Left renal cortex interstitium (tissue), 4 donors: ENCODE measurements at regions not wholly inside any gene's neighbourhood (a gene's known extent, or its start where the extent isn't known, plus 50 kb on each side); places are given as distances from the start of the nearest gene placed in this dataset.
"Not testable (repeated sequence)": the region's sequence is repeated elsewhere in the genome, so short reads cannot be mapped to it uniquely, and the experiment has no call there.

Experiments used
- DNase-seq, 4 donors: peaks; one replicate each; pipeline ENCODE4 v3.0.0-alpha.2; 2013; ENCODE audit warnings: low read depth in 4 of 4, low spot score in 2 of 4, missing footprints in 1 of 4

DNA sequence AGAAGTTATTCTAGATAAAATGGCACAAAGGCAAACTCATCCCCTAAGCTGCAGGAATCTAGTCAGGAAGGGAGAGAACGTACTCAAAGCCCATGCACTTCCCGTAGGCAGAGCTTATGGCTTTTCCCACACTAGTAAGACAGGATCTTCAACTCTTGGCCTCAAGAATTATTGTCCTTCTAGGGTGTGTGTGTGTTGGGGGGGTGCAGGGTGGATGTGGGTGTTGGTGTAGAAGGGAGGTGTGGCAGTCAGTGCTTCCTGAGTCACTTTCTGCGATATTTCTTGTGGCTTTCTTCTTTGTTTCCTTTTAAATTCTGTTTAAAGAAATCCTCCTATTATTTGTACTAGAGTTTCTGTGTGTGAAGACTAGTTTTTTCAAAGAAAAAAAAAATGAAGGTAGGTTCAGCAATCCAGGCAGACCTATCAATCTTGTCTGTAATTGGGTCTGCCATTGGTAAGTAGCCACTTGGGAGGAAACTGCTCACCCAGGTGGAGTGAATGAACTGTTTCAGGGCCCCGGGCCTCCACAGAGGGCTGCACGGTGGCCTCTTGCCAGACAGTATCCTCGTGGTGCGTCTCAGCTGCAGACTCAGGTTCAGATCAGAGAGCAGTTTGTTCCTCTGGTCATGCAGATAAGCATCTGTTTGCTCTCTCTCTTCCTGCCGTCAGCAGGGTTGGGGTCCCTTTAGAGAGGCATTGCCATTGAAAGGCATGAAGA lies 131.9 kb downstream of the NPR3 start:
- DNase-seq, result no peak

DNA sequence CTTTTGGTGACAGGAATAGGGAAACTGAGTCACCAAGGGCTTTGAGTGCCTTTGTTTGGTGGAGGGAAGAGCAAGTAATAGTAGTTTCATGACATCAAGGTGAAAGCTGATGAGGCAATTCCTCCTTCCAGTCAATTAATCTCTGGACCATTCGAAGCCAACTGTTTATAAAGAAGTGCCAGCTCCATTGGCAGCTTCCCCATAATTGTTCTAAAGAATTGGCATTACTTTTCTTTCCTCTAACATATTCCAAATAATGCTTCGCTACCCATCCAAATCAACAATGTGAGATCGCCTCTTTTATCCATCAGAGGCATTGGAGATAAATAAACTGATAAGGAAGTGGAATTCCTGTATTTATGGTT lies 132.4 kb downstream of the NPR3 start:
- no peak for DNase-seq

- DNase-seq, result no peak
Observed at GRCh38 chr5:32845171-32845570, 134.1 kb downstream of the NPR3 start.

DNA sequence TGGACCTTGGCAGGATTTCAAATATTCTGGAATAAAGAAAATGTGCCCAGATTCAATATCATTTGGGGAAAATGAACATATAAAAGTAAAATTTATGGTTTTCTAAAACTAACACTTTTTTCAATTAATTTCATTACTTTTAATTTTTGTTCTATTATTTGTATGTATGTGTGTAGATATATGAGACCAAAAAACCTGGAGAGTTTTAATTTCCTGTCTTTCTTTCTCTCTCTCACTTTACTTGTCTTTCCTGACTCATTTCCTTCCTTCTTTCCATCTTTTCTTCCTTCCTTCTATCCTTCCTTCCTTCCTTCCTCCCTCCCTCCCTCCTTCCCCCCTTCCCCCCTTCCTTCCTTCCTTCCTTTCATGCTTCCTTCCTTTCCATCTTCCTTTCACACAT lies 137.0 kb downstream of the NPR3 start:
- DNase-seq, result no peak

- no peak for DNase-seq
Observed at GRCh38 chr5:32848681-32849080, 137.6 kb downstream of the NPR3 start.

DNA sequence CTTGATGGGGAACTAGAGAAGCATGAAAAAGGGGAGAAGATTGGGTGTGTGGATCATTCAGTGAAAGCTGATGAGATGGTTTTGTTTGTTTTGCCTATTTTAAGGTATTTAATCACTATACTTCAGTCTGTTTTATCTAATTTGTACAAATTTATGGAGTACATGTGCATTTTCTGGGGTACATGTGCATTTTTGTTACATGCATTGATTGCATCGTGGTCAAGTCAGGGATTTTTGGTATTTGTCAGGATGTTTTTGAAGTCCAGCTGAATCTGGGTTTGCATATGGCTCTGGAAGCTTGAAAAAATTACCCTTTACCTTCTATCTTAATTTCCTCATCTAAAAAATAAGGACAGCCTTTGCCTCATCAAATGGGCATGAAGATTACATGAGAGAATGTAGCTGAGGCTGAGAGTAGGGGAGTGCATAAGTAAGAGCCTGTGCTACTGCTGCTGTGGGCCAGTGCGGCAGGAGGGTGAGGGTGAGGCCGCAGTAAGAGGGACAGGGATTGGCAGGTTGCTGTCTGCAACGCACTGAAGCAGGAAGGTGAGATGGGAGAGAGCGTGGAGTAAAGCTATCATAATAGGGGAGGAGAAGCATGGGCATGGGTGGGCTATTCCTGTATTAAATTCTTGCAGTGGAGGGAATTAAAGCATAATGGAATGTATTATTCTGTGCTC lies 139.8 kb downstream of the NPR3 start:
- DNase-seq, result no peak

DNA sequence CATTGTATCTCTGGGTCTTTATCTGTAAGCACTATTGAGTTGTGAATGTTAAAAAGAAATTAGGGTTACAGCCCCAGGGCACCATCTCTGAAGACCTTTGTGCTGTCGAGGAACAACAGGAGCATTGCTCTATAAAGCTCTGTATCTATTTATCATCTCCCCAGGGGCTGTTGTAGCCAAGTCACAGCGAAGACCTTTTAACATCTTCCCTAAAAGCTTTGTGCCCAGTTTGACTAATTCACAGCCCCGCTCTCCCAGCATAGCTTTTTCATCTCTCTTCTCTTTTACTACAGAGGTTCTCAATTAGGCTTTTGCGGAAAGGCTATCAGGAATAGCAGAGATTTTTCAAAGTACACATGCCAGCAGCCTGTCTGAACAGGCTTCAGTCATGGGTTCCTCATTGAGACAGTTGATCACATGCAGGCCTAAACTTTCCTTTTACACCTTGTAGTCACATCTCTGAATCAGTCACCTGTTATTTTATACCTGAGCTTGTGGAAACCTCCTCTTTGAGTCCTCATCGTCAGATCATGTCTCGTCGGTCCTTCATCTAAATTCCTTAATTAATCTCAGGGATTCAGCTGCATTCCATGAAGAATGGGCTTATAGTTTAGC lies 140.5 kb downstream of the NPR3 start:
- no peak for DNase-seq

GRCh38 chr5:32852535-32852934 lies 141.4 kb downstream of the NPR3 start:
- DNase-seq, result peak in 3 of 4 donors; percentile 18 to 32 (median 24)

DNA sequence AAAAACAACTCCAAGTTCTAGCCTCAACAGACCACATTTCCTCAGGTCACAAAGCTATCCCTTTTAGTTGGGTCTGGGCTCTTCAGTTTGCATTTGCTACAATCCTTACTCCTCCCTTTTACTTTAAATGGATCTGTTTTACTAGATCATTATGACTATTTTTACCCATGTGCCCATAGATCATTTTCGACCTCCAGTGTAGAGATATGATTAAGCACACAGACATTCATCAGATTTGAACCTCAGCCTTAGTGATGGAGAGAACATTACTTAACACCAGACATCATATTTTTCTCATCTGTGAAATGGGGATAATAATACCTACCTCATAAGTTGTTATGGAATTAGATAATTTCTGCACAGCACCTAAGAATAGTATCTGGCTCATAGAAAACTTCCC lies 141.9 kb downstream of the NPR3 start:
- DNase-seq, result no peak

DNA sequence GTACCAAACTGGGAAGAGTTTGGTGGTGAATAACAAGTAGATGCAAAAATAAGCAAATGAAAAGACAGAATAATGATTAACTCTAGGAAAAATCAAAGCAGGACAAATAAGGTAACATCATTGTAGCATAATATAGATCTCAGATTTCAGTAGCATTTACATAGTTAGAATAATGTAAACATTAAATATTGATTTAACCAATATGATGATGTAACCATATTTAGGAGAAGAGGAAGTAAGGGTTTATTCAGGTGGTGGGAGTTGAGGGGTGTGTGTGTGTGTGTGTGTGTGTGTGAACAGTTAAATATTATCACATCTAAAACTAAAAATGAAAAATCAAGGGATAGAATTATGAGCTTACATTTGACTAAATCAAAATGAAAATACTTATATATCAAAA lies 143.4 kb downstream of the NPR3 start:
- DNase-seq, result no peak

- no peak for DNase-seq
Observed at GRCh38 chr5:32859211-32859641, 148.1 kb downstream of the NPR3 start.

GRCh38 chr5:32865475-32865874 lies 154.4 kb downstream of the NPR3 start:
- no peak for DNase-seq

- DNase-seq, result no peak
Observed at GRCh38 chr5:32866138-32866537, 155.0 kb downstream of the NPR3 start.

GRCh38 chr5:32869216-32869615 lies 158.1 kb downstream of the NPR3 start:
- no peak for DNase-seq

- DNase-seq, result no peak
Observed at GRCh38 chr5:32876791-32877190, 165.7 kb downstream of the NPR3 start.

- not testable (repeated sequence) for DNase-seq
Observed at GRCh38 chr5:32879364-32879763, 168.2 kb downstream of the NPR3 start.

DNA sequence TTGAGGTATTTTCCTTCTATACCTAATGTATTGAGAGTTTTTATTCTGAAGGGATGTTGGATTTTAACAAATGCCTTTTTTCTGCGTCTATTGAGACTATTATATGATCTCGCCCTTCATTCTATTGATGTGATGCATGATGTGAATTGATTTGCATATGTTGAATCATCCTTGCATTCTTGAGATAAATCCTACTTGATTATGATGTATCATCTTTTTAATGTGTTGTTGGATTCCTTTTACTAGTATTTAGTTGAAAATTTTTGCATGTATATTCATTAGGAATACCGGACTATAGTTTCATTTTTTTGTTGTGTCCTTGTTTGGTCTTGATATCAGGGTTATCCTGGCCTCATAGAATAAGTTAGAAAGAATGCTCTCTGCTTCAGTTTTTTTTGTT lies 169.7 kb downstream of the NPR3 start:
- no peak for DNase-seq

- DNase-seq, result no peak
Observed at GRCh38 chr5:32887390-32887789, 176.3 kb downstream of the NPR3 start.

DNA sequence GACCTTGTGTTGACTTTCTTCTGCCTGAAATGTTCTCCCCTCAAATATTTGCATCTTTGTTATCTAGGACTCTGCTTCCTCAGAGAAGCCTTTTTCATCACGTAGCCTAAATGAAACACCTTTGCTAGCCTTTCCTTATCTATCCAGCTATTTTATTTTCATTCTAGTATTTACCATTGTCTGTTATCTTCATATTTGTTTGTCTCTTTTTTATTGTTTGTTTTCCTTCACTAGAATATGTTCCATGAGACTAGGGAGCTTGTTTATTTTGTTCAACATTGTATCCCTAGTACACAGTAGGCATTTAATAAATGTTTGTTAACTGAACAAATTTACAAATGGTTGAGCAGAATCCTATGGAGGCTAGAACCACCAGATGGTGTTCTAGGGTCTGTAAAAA lies 178.0 kb downstream of the NPR3 start:
- no peak for DNase-seq

DNA sequence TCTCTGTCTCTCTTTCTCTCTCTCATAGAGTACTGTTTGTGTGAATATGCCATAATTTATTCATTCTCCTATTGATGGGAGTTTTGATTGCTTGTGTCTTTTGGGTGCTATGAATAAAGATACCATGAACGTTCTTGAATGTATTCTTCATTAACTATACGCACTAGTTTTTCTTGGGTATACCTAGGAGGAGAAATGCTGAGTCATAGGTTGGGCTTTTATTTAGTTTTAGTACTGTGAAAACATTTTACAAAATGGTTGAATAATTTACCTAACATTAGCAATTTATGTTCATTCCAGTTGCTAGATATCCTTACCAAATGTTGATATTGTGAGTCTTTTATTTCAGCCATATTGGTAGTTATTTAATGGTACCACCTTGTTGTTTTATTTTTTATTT lies 192.5 kb downstream of the NPR3 start:
- DNase-seq, result no peak

DNA sequence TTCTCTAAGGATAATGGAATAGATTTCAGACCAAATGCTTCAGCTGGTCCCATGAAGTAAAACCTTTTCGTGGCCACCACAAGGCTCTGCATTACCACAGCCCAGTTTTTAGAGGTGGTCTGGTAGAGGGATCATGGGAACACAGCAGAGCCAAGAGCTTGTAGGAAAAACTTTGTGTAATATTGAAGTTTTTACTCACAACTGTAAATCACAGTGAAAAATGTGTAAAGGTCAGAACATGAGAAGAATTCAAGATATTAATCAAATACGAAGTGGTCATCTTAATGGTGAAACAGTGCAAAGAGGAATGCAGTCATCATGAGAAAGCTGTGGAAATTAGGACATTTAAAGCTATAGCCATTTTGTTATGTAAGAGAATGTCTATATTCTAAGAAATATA lies 197.5 kb downstream of the NPR3 start:
- DNase-seq, result peak in 1 of 4 donors; percentile 3

DNA sequence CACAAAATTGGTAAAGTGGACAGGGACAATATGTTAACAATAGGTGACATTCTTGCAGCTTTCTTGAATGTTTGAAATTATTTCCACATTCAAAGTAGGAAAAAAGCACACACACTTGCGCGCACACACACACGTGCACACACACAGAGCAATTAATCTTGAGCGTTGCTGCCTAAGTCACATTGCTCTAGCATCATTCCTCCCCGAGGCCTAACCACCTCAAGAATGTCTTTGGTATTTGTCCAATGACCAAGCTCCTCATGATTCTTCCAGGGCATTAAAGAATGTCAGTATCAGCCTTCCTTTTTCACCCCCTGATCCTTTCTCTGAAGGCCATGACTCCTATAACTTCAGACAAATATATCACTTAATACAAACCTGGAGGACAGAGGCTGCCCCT lies 198.1 kb downstream of the NPR3 start:
- DNase-seq, result peak in 1 of 4 donors; percentile 6
